ENCODE measurements at regions not wholly inside any gene's neighbourhood (a gene's known extent, or its start where the extent isn't known, plus 50 kb on each side); places are given as distances from the start of the nearest gene placed in this dataset.

DNA sequence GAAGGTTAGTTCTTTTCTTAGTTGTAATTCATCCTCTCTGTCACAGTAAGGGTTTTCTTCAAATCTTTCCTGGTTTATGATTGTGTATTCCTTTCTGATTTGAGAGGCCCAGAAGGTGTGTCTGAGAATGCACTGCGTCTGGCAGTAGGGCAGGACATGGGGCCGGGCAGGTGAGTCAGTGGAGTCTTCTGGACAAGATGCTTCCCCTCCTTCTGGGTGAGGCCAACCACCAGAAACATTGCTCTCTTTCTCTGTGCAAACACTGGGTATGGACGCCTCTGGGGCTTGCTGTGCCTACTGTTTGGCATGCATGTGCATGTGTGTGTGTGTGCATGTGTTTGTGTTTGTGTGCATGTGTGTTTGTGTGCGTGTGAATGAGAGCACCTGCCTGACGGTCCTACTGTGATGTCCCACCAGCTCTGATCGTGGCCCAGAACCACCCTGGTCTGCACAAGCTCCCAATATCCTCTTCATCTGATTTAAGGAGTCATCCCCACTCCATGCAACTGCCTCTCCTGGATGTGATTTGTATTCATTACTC is 93.2 kb upstream of the DLX2 start:
- TF ChIP-seq EZH2phosphoT487 (IDR thresholded peaks at IDR 0.05; ENCODE audit: borderline replicate concordance) = no peak
- no peak for TF ChIP-seq SIN3A (IDR thresholded peaks at IDR 0.05; ENCODE audit: low read depth)

Measured in HCT116 (cell line).